OCI-LY7 (cell line): ENCODE measurements at regions not wholly inside any gene's neighbourhood (a gene's known extent, or its start where the extent isn't known, plus 50 kb on each side); places are given as distances from the start of the nearest gene placed in this dataset.
"Not testable (repeated sequence)": the region's sequence is repeated elsewhere in the genome, so short reads cannot be mapped to it uniquely, and the experiment has no call there.

Source experiments
- BruUV-seq: library from RNA; stranded (reverse); fragments of 400-500 nt; replicated peaks from 2 replicates; lab custom pipeline; 2021; lab: Mats Ljungman, UMichigan
- CTCF ChIA-PET: fragments of 300-600 bp; sonication (Branson Sonifier 250); formaldehyde crosslinking; loops from one replicate; lab custom pipeline; 2022; ENCODE audit warnings: antibody characterized with exemption; ENCODE audit not compliant: unreplicated experiment; lab: Charles Lee
- POLR2A ChIA-PET: fragments of 300-600 bp; sonication (Branson Sonifier 250); formaldehyde crosslinking; loops from one replicate; lab custom pipeline; 2022; ENCODE audit warnings: antibody characterized with exemption; lab: Charles Lee
- DNase-seq: peaks from one replicate; pipeline ENCODE4 v3.0.0-alpha.2; 2015; ENCODE audit warnings: low spot score
- H2AFZ ChIP-seq: fragments of 200-600 bp; sonication (generic), shearing (Covaris generic); 2 replicates; pipeline ENCODE4 v1.6.1; 2014; ENCODE audit warnings: mild to moderate bottlenecking, antibody characterized with exemption, low read length, moderate library complexity
- H3K27ac ChIP-seq: fragments of 200-600 bp; sonication (generic); 2 replicates; pipeline ENCODE4 v1.5.1; 2014; ENCODE audit warnings: mixed run types, low read depth, mild to moderate bottlenecking, moderate library complexity, low read length, inconsistent platforms; ENCODE audit not compliant: poor library complexity, severe bottlenecking
- H3K36me3 ChIP-seq: fragments of 200-600 bp; sonication (generic); 2 replicates; pipeline ENCODE4 v1.6.1; 2014; ENCODE audit warnings: mild to moderate bottlenecking, antibody characterized with exemption, low read length, moderate library complexity, mixed read lengths; ENCODE audit not compliant: insufficient read depth
- H3K4me1 ChIP-seq: fragments of 200-600 bp; sonication (generic); 2 replicates; pipeline ENCODE4 v1.5.1; 2014; ENCODE audit warnings: mild to moderate bottlenecking, low read length; ENCODE audit not compliant: insufficient read depth, poor library complexity, severe bottlenecking
- H3K4me2 ChIP-seq: fragments of 200-600 bp; sonication (generic); 2 replicates; pipeline ENCODE4 v1.6.1; 2014; ENCODE audit warnings: mild to moderate bottlenecking, low read length
- H3K4me3 ChIP-seq: fragments of 200-600 bp; sonication (generic); 2 replicates; pipeline ENCODE4 v1.5.1; 2014; ENCODE audit warnings: mild to moderate bottlenecking, low read depth, low read length; ENCODE audit not compliant: poor library complexity, severe bottlenecking
- H3K79me2 ChIP-seq: fragments of 200-600 bp; sonication (generic); 2 replicates; pipeline ENCODE4 v1.6.1; 2016; ENCODE audit warnings: low read depth, mild to moderate bottlenecking, low read length, moderate library complexity, mixed read lengths; ENCODE audit not compliant: insufficient read depth
- H3K9me2 ChIP-seq: fragments of 200-600 bp; sonication (generic); 2 replicates; pipeline ENCODE4 v1.6.1; 2016; ENCODE audit warnings: mild to moderate bottlenecking, low read length, mixed read lengths; ENCODE audit not compliant: insufficient read depth
- H3K9me3 ChIP-seq: fragments of 200-600 bp; sonication (generic); 2 replicates; pipeline ENCODE4 v1.6.1; 2014; ENCODE audit warnings: mild to moderate bottlenecking, mixed run types, low read length, mixed read lengths
- H4K20me1 ChIP-seq: fragments of 200-600 bp; sonication (generic); 2 replicates; pipeline ENCODE4 v1.6.1; 2014; ENCODE audit warnings: mild to moderate bottlenecking, antibody characterized with exemption, low read length, moderate library complexity, mixed read lengths; ENCODE audit not compliant: insufficient read depth
- CTCF ChIP-seq: fragments of 200-600 bp; sonication (generic); conservative IDR thresholded peaks from 2 replicates; pipeline ENCODE4 v1.5.1; 2014; ENCODE audit warnings: mild to moderate bottlenecking, antibody characterized with exemption, low read length, moderate library complexity, mixed read lengths
- EZH2phosphoT487 ChIP-seq: fragments of 200-600 bp; sonication (generic); IDR thresholded peaks from 2 replicates; pipeline ENCODE4 v1.6.1; 2018; ENCODE audit warnings: low read depth, borderline replicate concordance, mild to moderate bottlenecking, mixed run types, antibody characterized with exemption, low read length, moderate library complexity, mixed read lengths
- intact Hi-C: fragments of 100-400 bp; cut with micrococcal nuclease; formaldehyde crosslinking; loops from one replicate; pipeline ENCODE4 v1.10.0; 2022; ENCODE audit not compliant: unreplicated experiment

GRCh38 chr13:42380420-42381164, 108.6 kb downstream of the AKAP11 start:
- TF ChIP-seq EZH2phosphoT487 (no peak), CTCF (no peak)
- POLR2A ChIA-PET, result interaction anchor here (0.7 to 1.2 kb wide), 2 partner anchors 13 to 108 kb away, joined by 3 to 4 read pairs; no protein-coding TSS in a partner anchor
- no TSS peak for BruUV-seq
- Histone ChIP-seq H3K9me3 (no peaks in the 10 kb centered on the region), H2AFZ (no peak overlapping the region), H3K36me3 (no peaks in the 10 kb centered on the region), H3K79me2 (no peaks in the 10 kb centered on the region), H3K4me1 (peaks cover 30% of the 10 kb centered on the region), H3K4me2 (peak overlapping the region; percentile 30), H4K20me1 (no peaks in the 10 kb centered on the region), H3K9me2 (no peaks in the 10 kb centered on the region), H3K27ac (no peak overlapping the region), H3K4me3 (no peak overlapping the region)
- CTCF ChIA-PET, result no interaction called here
- DNase-seq, result peak; percentile 31
- intact Hi-C loops, result no loop called here

GRCh38 chr13:42381165-42381425, 109.1 kb downstream of the AKAP11 start:
- Histone ChIP-seq H3K4me3 (no peak overlapping the region), H3K4me2 (no peak overlapping the region), H4K20me1 (no peaks in the 10 kb centered on the region), H3K79me2 (no peaks in the 10 kb centered on the region), H2AFZ (no peak overlapping the region), H3K4me1 (peaks cover 30% of the 10 kb centered on the region), H3K9me3 (no peaks in the 10 kb centered on the region), H3K9me2 (no peaks in the 10 kb centered on the region), H3K36me3 (no peaks in the 10 kb centered on the region), H3K27ac (no peak overlapping the region)
- BruUV-seq, result no TSS peak
- ChIA-PET CTCF (no interaction called here), POLR2A (no interaction called here)
- DNase-seq, result no peak
- intact Hi-C loops, result no loop called here
- TF ChIP-seq EZH2phosphoT487, result no peak

- H3K4me3 ChIP-seq, H4K20me1 ChIP-seq, H3K9me2 ChIP-seq, H2AFZ ChIP-seq, H3K4me2 ChIP-seq, CTCF ChIA-PET, BruUV-seq, H3K27ac ChIP-seq, H3K79me2 ChIP-seq, H3K36me3 ChIP-seq, intact Hi-C loops, H3K9me3 ChIP-seq, POLR2A ChIA-PET, DNase-seq: not testable (repeated sequence)
- H3K4me1 ChIP-seq, result peaks cover 30% of the 10 kb centered on the region
Observed at GRCh38 chr13:42381426-42381825, 109.5 kb downstream of the AKAP11 start.
